Stomach (tissue), 4 donors: ENCODE measurements at regions not wholly inside any gene's neighbourhood (a gene's known extent, or its start where the extent isn't known, plus 50 kb on each side); places are given as distances from the start of the nearest gene placed in this dataset.

Source experiments
- POLR2A ChIP-seq, 4 donors: fragments of 450-650 bp; IDR thresholded peaks; one replicate each; pipeline ENCODE4 v1.6.1; 2016; ENCODE audit warnings: antibody characterized with exemption in 4 of 4, control low read depth in 2 of 4, mild to moderate bottlenecking in 1 of 4, moderate library complexity in 1 of 4
- POLR2AphosphoS5 ChIP-seq, 3 donors: sonication (generic); formaldehyde crosslinking; IDR thresholded peaks; one replicate each; pipeline ENCODE4 v1.6.1; 2016; ENCODE audit warnings: antibody characterized with exemption in 3 of 3
- TF ChIP-seq, protein P1 (sequence below), 7 experiments: fragments of 450-650 bp in 4 of 7; fragments of 200-600 bp in 3 of 7; sonication (generic) in 3 of 7; IDR thresholded peaks; one replicate each; pipeline ENCODE4 v1.5.1; 2016 to 2019; ENCODE audit warnings: antibody characterized with exemption in 7 of 7, control low read depth in 2 of 7, mild to moderate bottlenecking in 1 of 7

GRCh38 chr18:40259115-40259835 is 1695.8 kb upstream of the PIK3C3 start:
- TF ChIP-seq POLR2A (IDR thresholded peaks at IDR 0.05) (no peak), POLR2AphosphoS5 (IDR thresholded peaks at IDR 0.05) (no peak)
- TF ChIP-seq, protein P1, sequence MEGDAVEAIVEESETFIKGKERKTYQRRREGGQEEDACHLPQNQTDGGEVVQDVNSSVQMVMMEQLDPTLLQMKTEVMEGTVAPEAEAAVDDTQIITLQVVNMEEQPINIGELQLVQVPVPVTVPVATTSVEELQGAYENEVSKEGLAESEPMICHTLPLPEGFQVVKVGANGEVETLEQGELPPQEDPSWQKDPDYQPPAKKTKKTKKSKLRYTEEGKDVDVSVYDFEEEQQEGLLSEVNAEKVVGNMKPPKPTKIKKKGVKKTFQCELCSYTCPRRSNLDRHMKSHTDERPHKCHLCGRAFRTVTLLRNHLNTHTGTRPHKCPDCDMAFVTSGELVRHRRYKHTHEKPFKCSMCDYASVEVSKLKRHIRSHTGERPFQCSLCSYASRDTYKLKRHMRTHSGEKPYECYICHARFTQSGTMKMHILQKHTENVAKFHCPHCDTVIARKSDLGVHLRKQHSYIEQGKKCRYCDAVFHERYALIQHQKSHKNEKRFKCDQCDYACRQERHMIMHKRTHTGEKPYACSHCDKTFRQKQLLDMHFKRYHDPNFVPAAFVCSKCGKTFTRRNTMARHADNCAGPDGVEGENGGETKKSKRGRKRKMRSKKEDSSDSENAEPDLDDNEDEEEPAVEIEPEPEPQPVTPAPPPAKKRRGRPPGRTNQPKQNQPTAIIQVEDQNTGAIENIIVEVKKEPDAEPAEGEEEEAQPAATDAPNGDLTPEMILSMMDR (IDR thresholded peaks at IDR 0.05), result no peak
